ENCODE measurements at regions not wholly inside any gene's neighbourhood (a gene's known extent, or its start where the extent isn't known, plus 50 kb on each side); places are given as distances from the start of the nearest gene placed in this dataset.

DNA sequence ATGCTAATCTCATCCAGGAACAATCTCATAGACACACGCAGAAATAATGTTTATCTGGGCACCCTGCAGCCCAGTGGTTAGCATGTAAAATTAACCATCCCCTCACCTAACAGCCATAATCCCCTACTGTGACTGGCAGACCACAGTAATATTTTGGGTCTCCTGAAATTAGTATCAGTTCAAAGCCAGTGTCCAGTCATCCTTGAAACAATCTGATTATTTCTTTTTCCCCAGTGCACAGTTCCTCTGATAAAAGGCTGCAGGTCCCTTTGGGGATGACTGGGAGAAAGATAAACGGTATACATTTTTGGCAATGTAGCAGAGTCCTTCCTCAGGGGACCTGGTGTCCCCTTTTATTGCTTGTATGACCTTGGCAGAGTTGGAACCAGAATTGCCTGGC lies 50.4 kb upstream of the CYSLTR2 start:
- H3K27ac ChIP-seq: no peak overlapping the region
- TF ChIP-seq, protein P1, sequence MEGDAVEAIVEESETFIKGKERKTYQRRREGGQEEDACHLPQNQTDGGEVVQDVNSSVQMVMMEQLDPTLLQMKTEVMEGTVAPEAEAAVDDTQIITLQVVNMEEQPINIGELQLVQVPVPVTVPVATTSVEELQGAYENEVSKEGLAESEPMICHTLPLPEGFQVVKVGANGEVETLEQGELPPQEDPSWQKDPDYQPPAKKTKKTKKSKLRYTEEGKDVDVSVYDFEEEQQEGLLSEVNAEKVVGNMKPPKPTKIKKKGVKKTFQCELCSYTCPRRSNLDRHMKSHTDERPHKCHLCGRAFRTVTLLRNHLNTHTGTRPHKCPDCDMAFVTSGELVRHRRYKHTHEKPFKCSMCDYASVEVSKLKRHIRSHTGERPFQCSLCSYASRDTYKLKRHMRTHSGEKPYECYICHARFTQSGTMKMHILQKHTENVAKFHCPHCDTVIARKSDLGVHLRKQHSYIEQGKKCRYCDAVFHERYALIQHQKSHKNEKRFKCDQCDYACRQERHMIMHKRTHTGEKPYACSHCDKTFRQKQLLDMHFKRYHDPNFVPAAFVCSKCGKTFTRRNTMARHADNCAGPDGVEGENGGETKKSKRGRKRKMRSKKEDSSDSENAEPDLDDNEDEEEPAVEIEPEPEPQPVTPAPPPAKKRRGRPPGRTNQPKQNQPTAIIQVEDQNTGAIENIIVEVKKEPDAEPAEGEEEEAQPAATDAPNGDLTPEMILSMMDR (IDR thresholded peaks at IDR 0.05): no peak
- no peak for TF ChIP-seq ZFX (IDR thresholded peaks at IDR 0.05; ENCODE audit: borderline replicate concordance)
